HCT116 (cell line): ENCODE measurements at regions not wholly inside any gene's neighbourhood (a gene's known extent, or its start where the extent isn't known, plus 50 kb on each side); places are given as distances from the start of the nearest gene placed in this dataset.

Experiments used
- ATAC-seq: fragments of 200-7000 bp; cut with Tn5 transposase; 2 replicates; pipeline ENCODE4 v1.9.1; 2020; ENCODE audit warnings: mild to moderate bottlenecking, moderate library complexity
- BruUV-seq: library from RNA; stranded (reverse); fragments of 400-500 nt; replicated peaks from 2 replicates; lab custom pipeline; 2021; lab: Mats Ljungman, UMichigan
- CTCF ChIA-PET: fragments of 300-600 bp; sonication (Branson Sonifier 250); formaldehyde crosslinking; loops from one replicate; lab custom pipeline; 2021; ENCODE audit warnings: antibody characterized with exemption; lab: Charles Lee
- POLR2A ChIA-PET: fragments of 300-600, 350-600 bp; sonication (Branson Sonifier 250); formaldehyde crosslinking; loops from one replicate; lab custom pipeline; 2021; ENCODE audit warnings: antibody characterized with exemption; lab: Charles Lee
- RAD21 ChIA-PET, 2 experiments: fragments of 300-600 bp; sonication (Branson Sonifier 250); formaldehyde crosslinking; loops; one replicate each; lab custom pipeline; 2023; ENCODE audit warnings: low total read pairs in 2 of 2; ENCODE audit not compliant: uncharacterized antibody in 2 of 2, unreplicated experiment in 2 of 2, low non-redundant PET in 1 of 2; lab: Charles Lee
- DNase-seq: peaks from one replicate; pipeline ENCODE4 v3.0.0-alpha.2; 2010; ENCODE audit warnings: low read depth, low spot score
- H2AFZ ChIP-seq: fragments of 200-600 bp; shearing (Covaris generic), sonication (generic); 2 replicates; pipeline ENCODE4 v1.6.1; 2017; ENCODE audit warnings: low read depth, mixed run types, mixed read lengths, antibody characterized with exemption, low read length; ENCODE audit not compliant: poor library complexity, severe bottlenecking
- H3K27ac ChIP-seq: 2 replicates; pipeline ENCODE4 v1.5.1; 2012; ENCODE audit warnings: low read depth, low read length
- H3K27me3 ChIP-seq: fragments of 200-600 bp; sonication (generic); 2 replicates; pipeline ENCODE4 v1.6.1; 2016; ENCODE audit warnings: mixed run types, low read length, mixed read lengths; ENCODE audit not compliant: insufficient read depth
- H3K36me3 ChIP-seq, 2 experiments: fragments of 200-500 bp in 1 of 2; fragments of 200-600 bp in 1 of 2; sonication (Bioruptor generic) in 1 of 2; sonication (generic) in 1 of 2; 2 replicates each; pipeline versions ENCODE4 v1.5.1 to v1.6.1; 2014 to 2016; ENCODE audit warnings: low read length in 2 of 2, inconsistent platforms in 1 of 2, mixed read lengths in 1 of 2, mixed run types in 1 of 2; ENCODE audit not compliant: insufficient read depth in 2 of 2, control insufficient read depth in 1 of 2
- H3K4me1 ChIP-seq, 2 experiments: fragments of 200-600 bp in 1 of 2; sonication (generic) in 1 of 2; 2 replicates each; pipeline versions ENCODE4 v1.5.1 to v1.6.1; 2012 to 2017; ENCODE audit warnings: low read length in 2 of 2, inconsistent platforms in 1 of 2, mild to moderate bottlenecking in 1 of 2, mixed read lengths in 1 of 2, mixed run types in 1 of 2, moderate library complexity in 1 of 2; ENCODE audit not compliant: insufficient read depth in 2 of 2, control insufficient read depth in 1 of 2
- H3K4me2 ChIP-seq: fragments of 200-600 bp; sonication (generic); 2 replicates; pipeline ENCODE4 v1.6.1; 2017; ENCODE audit warnings: mixed run types, low read length, mixed read lengths
- H3K4me3 ChIP-seq, 2 experiments: fragments of 200-600 bp in 1 of 2; sonication (generic) in 1 of 2; replicated peaks in 1 of 2; 2 replicates each; pipeline ENCODE4 v1.5.1; 2011 to 2016; ENCODE audit warnings: low read length in 2 of 2, control low read depth in 1 of 2, low read depth in 1 of 2, mild to moderate bottlenecking in 1 of 2, mixed read lengths in 1 of 2, mixed run types in 1 of 2
- H3K79me2 ChIP-seq: fragments of 200-600 bp; sonication (generic); 2 replicates; pipeline ENCODE4 v1.6.1; 2017; ENCODE audit warnings: mild to moderate bottlenecking, mixed run types, low read length, moderate library complexity, mixed read lengths; ENCODE audit not compliant: insufficient read depth
- H3K9ac ChIP-seq: fragments of 200-600 bp; sonication (generic); 2 replicates; pipeline ENCODE4 v1.6.1; 2016; ENCODE audit warnings: low read length, mixed read lengths
- H3K9me2 ChIP-seq: fragments of 200-600 bp; sonication (generic), shearing (Covaris generic); 2 replicates; pipeline ENCODE4 v1.6.1; 2017; ENCODE audit warnings: mixed run types, mild to moderate bottlenecking, moderate library complexity; ENCODE audit not compliant: insufficient read depth
- H3K9me3 ChIP-seq, 2 experiments: fragments of 200-500 bp in 1 of 2; fragments of 200-600 bp in 1 of 2; sonication (Bioruptor generic) in 1 of 2; sonication (generic) in 1 of 2; 2 replicates each; pipeline ENCODE4 v1.6.1; 2014 to 2017; ENCODE audit warnings: low read length in 2 of 2, mixed read lengths in 2 of 2, inconsistent platforms in 1 of 2, low read depth in 1 of 2, mild to moderate bottlenecking in 1 of 2, mixed run types in 1 of 2, moderate library complexity in 1 of 2; ENCODE audit not compliant: control insufficient read depth in 1 of 2, insufficient read depth in 1 of 2
- H4K20me1 ChIP-seq: fragments of 200-600 bp; sonication (generic), shearing (Covaris generic); 2 replicates; pipeline ENCODE4 v1.6.1; 2017; ENCODE audit warnings: mixed run types, mild to moderate bottlenecking, moderate library complexity; ENCODE audit not compliant: insufficient read depth
- CBX3 ChIP-seq: IDR thresholded peaks from 2 replicates; pipeline ENCODE4 v1.6.1; 2012; ENCODE audit warnings: low read depth
- CEBPB ChIP-seq: IDR thresholded peaks from 2 replicates; pipeline ENCODE4 v1.6.1; 2012; ENCODE audit warnings: low read depth
- CTCF ChIP-seq, 3 experiments: fragments of 200-600 bp in 1 of 3; sonication (generic) in 1 of 3; IDR thresholded peaks in 2 of 3; conservative IDR thresholded peaks in 1 of 3; 2 replicates each; pipeline ENCODE4 v1.5.1; 2012 to 2017; ENCODE audit warnings: low read depth in 2 of 3, low read length in 2 of 3, antibody characterized with exemption in 1 of 3, borderline replicate concordance in 1 of 3, control low read depth in 1 of 3, mild to moderate bottlenecking in 1 of 3, mixed read lengths in 1 of 3, mixed run types in 1 of 3, moderate library complexity in 1 of 3; ENCODE audit not compliant: insufficient read depth in 1 of 3
- EGR1 ChIP-seq: IDR thresholded peaks from 2 replicates; pipeline ENCODE4 v1.6.1; 2012; ENCODE audit warnings: low read depth
- ELF1 ChIP-seq: IDR thresholded peaks from 2 replicates; pipeline ENCODE4 v1.6.1; 2012; ENCODE audit warnings: low read depth, borderline replicate concordance
- EZH2 ChIP-seq: fragments of 200-600 bp; sonication (generic); IDR thresholded peaks from 2 replicates; pipeline ENCODE4 v1.6.1; 2017; ENCODE audit warnings: antibody characterized with exemption, mixed run types
- EZH2phosphoT487 ChIP-seq: fragments of 200-600 bp; IDR thresholded peaks from 2 replicates; pipeline ENCODE4 v1.6.1; 2018; ENCODE audit warnings: antibody characterized with exemption, borderline replicate concordance
- FOSL1 ChIP-seq: IDR thresholded peaks from 2 replicates; pipeline ENCODE4 v1.6.1; 2012; ENCODE audit warnings: low read depth
- POLR2A ChIP-seq: IDR thresholded peaks from 2 replicates; pipeline ENCODE4 v1.7.0; 2011; ENCODE audit warnings: borderline replicate concordance; ENCODE audit not compliant: insufficient read depth, insufficient read length; ENCODE audit errors: extremely low read depth
- POLR2AphosphoS5 ChIP-seq: IDR thresholded peaks from 2 replicates; pipeline ENCODE4 v1.6.1; 2011; ENCODE audit warnings: mild to moderate bottlenecking, low read depth, low read length, moderate library complexity
- RAD21 ChIP-seq: IDR thresholded peaks from 2 replicates; pipeline ENCODE4 v1.6.1; 2012; ENCODE audit warnings: low read depth, mild to moderate bottlenecking
- SIN3A ChIP-seq: IDR thresholded peaks from 2 replicates; pipeline ENCODE4 v1.6.1; 2012; ENCODE audit warnings: low read depth
- SP1 ChIP-seq: IDR thresholded peaks from 2 replicates; pipeline ENCODE4 v1.6.1; 2012; ENCODE audit warnings: low read depth
- SRF ChIP-seq: IDR thresholded peaks from 2 replicates; pipeline ENCODE4 v1.6.1; 2012; ENCODE audit warnings: low read depth
- YY1 ChIP-seq: IDR thresholded peaks from 2 replicates; pipeline ENCODE4 v1.6.1; 2011; ENCODE audit warnings: low read length, low read depth, moderate library complexity, mild to moderate bottlenecking; ENCODE audit not compliant: insufficient replicate concordance; ENCODE audit errors: extremely low read depth
- ZBTB33 ChIP-seq: IDR thresholded peaks from 2 replicates; pipeline ENCODE4 v1.6.1; 2011; ENCODE audit warnings: mild to moderate bottlenecking, low read length, moderate library complexity; ENCODE audit not compliant: insufficient replicate concordance; ENCODE audit errors: extremely low read depth
- ZFX ChIP-seq: fragments of 450-650 bp; IDR thresholded peaks from 2 replicates; pipeline ENCODE4 v1.6.1; 2017
- ZNF274 ChIP-seq: fragments of 200-500 bp; sonication (Bioruptor generic); IDR thresholded peaks from 2 replicates; pipeline ENCODE4 v1.6.1; 2014; ENCODE audit warnings: mild to moderate bottlenecking, low read depth, low read length, inconsistent platforms
- intact Hi-C: fragments of 100-400 bp; cut with micrococcal nuclease; formaldehyde crosslinking; loops from 2 replicates; pipeline ENCODE4 v1.10.0; 2022
- TF ChIP-seq, protein P1 (sequence below): IDR thresholded peaks from 2 replicates; pipeline ENCODE4 v1.6.1; 2012; ENCODE audit warnings: low read depth

GRCh38 chr9:118482306-118482705 lies 778.1 kb downstream of the TLR4 start:
- no peak overlapping the region for H3K4me3 ChIP-seq
- H3K27me3 ChIP-seq = no peaks in the 10 kb centered on the region
- peaks cover 0 to 13% of the 10 kb centered on the region in 2 experiments; a peak in 2 of 4 replicates for H3K9me3 ChIP-seq
- ChIA-PET RAD21 (no interaction called here), POLR2A (no interaction called here), CTCF (no interaction called here)
- no peak overlapping the region for H3K27ac ChIP-seq
- no peaks in the 10 kb centered on the region for H3K4me1 ChIP-seq
- no peak overlapping the region for H3K4me2 ChIP-seq
- DNase-seq (no peak), ATAC-seq (no peak)
- TF ChIP-seq SIN3A = no peak
- TF ChIP-seq, protein P1, sequence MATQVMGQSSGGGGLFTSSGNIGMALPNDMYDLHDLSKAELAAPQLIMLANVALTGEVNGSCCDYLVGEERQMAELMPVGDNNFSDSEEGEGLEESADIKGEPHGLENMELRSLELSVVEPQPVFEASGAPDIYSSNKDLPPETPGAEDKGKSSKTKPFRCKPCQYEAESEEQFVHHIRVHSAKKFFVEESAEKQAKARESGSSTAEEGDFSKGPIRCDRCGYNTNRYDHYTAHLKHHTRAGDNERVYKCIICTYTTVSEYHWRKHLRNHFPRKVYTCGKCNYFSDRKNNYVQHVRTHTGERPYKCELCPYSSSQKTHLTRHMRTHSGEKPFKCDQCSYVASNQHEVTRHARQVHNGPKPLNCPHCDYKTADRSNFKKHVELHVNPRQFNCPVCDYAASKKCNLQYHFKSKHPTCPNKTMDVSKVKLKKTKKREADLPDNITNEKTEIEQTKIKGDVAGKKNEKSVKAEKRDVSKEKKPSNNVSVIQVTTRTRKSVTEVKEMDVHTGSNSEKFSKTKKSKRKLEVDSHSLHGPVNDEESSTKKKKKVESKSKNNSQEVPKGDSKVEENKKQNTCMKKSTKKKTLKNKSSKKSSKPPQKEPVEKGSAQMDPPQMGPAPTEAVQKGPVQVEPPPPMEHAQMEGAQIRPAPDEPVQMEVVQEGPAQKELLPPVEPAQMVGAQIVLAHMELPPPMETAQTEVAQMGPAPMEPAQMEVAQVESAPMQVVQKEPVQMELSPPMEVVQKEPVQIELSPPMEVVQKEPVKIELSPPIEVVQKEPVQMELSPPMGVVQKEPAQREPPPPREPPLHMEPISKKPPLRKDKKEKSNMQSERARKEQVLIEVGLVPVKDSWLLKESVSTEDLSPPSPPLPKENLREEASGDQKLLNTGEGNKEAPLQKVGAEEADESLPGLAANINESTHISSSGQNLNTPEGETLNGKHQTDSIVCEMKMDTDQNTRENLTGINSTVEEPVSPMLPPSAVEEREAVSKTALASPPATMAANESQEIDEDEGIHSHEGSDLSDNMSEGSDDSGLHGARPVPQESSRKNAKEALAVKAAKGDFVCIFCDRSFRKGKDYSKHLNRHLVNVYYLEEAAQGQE = no peak
- TF ChIP-seq FOSL1 = no peak
- TF ChIP-seq SRF = no peak
- no peak for TF ChIP-seq ZBTB33
- TF ChIP-seq POLR2AphosphoS5 = no peak
- no peak for TF ChIP-seq YY1
- TF ChIP-seq ELF1 = no peak
- no peak for TF ChIP-seq EZH2
- no peak for TF ChIP-seq POLR2A
- no peak for TF ChIP-seq RAD21
- TF ChIP-seq EZH2phosphoT487 = no peak
- TF ChIP-seq SP1 = no peak
- no peak for TF ChIP-seq ZFX
- no peak for TF ChIP-seq CEBPB
- no peak for TF ChIP-seq CTCF (IDR thresholded peaks at IDR 0.05 in 2 of 3, conservative IDR thresholded peaks at IDR 0.05 in 1 of 3; ENCODE audit: borderline replicate concordance in 1 of 3, insufficient read depth in 1 of 3, low read depth in 2 of 3, low read length in 2 of 3)
- no peak for TF ChIP-seq CBX3
- no peak for TF ChIP-seq EGR1
- TF ChIP-seq ZNF274 = no peak
- H2AFZ ChIP-seq = no peak overlapping the region
- H3K79me2 ChIP-seq = no peaks in the 10 kb centered on the region
- no peaks in the 10 kb centered on the region for H3K9me2 ChIP-seq
- H3K36me3 ChIP-seq = no peaks in the 10 kb centered on the region
- no peak overlapping the region for H3K9ac ChIP-seq
- intact Hi-C loops = no loop called here
- no TSS peak for BruUV-seq
- no peaks in the 10 kb centered on the region for H4K20me1 ChIP-seq
